K562 (cell line): ENCODE measurements at regions not wholly inside any gene's neighbourhood (a gene's known extent, or its start where the extent isn't known, plus 50 kb on each side); places are given as distances from the start of the nearest gene placed in this dataset.

ENCODE experiments used
- CTCF ChIP-seq, 3 experiments: IDR thresholded peaks in 2 of 3; conservative IDR thresholded peaks in 1 of 3; 2 replicates each; pipeline ENCODE4 v1.5.1; 2011 to 2012; ENCODE audit warnings: low read length in 3 of 3, mild to moderate bottlenecking in 3 of 3, control low read depth in 2 of 3, improper control_type of control experiment in 1 of 3, inconsistent platforms in 1 of 3, low read depth in 1 of 3, mixed read lengths in 1 of 3, moderate library complexity in 1 of 3; ENCODE audit not compliant: insufficient read depth in 2 of 3
- JUND ChIP-seq, 2 experiments: IDR thresholded peaks; 2 replicates in 1 of 2; 3 replicates in 1 of 2; pipeline ENCODE4 v1.6.1; 2011; ENCODE audit warnings: borderline replicate concordance in 2 of 2, low read depth in 2 of 2, low read length in 2 of 2, improper control_type of control experiment in 1 of 2, missing biosample characterization in 1 of 2, missing genetic modification characterization in 1 of 2, missing genetic modification reagents in 1 of 2
- MXI1 ChIP-seq: IDR thresholded peaks from 2 replicates; pipeline ENCODE4 v1.6.1; 2011; ENCODE audit warnings: low read depth, mild to moderate bottlenecking, improper control_type of control experiment, low read length
- NR2C2 ChIP-seq, 2 experiments: fragments of 200-800 bp in 1 of 2; sonication (Bioruptor generic) in 1 of 2; sonication (generic) in 1 of 2; formaldehyde crosslinking in 1 of 2; IDR thresholded peaks; 2 replicates each; pipeline versions ENCODE4 v1.6.1 to v1.8.0; 2016 to 2022; ENCODE audit warnings: mild to moderate bottlenecking in 1 of 2, missing compliant biosample characterization in 1 of 2, missing genetic modification characterization in 1 of 2, missing genetic modification reagents in 1 of 2
- SMAD4 ChIP-seq: fragments of 250-450 bp; sonication (Bioruptor Pico); conservative IDR thresholded peaks from 2 replicates; pipeline ENCODE4 v1.8.0; 2021; ENCODE audit warnings: inconsistent platforms, mild to moderate bottlenecking, moderate library complexity
- STAG1 ChIP-seq: sonication (generic); formaldehyde crosslinking; IDR thresholded peaks from 2 replicates; pipeline ENCODE4 v1.5.0; 2020; ENCODE audit warnings: missing genetic modification reagents, borderline replicate concordance
- ZNF274 ChIP-seq: IDR thresholded peaks from 2 replicates; pipeline ENCODE4 v1.6.1; 2011; ENCODE audit warnings: low read depth, mild to moderate bottlenecking, low read length, moderate library complexity, borderline replicate concordance

GRCh38 chr4:96301715-96302114 lies 461.8 kb downstream of the PDHA2 start:
- TF ChIP-seq NR2C2 (CRISPR knock-in tag; IDR thresholded peaks at IDR 0.05) (no peak), NR2C2 (tag; IDR thresholded peaks at IDR 0.05) (no peak), SMAD4 (CRISPR knock-in tag) (no peak), MXI1 (no peak), JUND (IDR thresholded peaks at IDR 0.05; ENCODE audit: borderline replicate concordance, low read depth, low read length) (no peak), JUND (tag; IDR thresholded peaks at IDR 0.05; ENCODE audit: borderline replicate concordance, low read depth, low read length) (no peak), ZNF274 (no peak), STAG1 (CRISPR knock-in tag) (no peak), CTCF (IDR thresholded peaks at IDR 0.05 in 2 of 3, conservative IDR thresholded peaks at IDR 0.05 in 1 of 3; ENCODE audit: insufficient read depth in 2 of 3, low read depth in 1 of 3, low read length in 3 of 3) (no peak)
